GM12874 (cell line): ENCODE measurements at regions not wholly inside any gene's neighbourhood (a gene's known extent, or its start where the extent isn't known, plus 50 kb on each side); places are given as distances from the start of the nearest gene placed in this dataset.

Source experiments
- CTCF ChIP-seq: IDR thresholded peaks from 2 replicates; pipeline ENCODE4 v1.5.1; 2011; ENCODE audit warnings: low read depth, mild to moderate bottlenecking, control low read depth, low read length, moderate library complexity; ENCODE audit not compliant: insufficient read depth

DNA sequence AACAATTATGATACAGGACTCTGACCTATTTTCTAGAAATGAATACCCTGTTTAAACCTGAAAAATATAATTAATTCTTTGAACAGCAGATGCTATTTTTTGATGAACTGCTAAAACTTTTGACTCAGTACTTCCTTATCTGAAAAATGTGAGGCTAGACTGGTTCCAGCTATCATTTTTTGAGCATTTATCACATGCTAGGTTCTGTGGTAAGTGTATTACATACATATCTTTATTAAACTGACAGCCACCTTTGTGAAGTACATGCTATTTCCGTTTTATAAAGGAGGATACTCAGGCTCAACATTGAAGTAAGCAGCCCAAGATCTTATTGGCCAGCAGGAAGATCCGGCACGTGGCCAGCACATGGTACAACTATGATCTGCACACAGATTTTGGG is 459.8 kb upstream of the SEL1L start:
- no peak for TF ChIP-seq CTCF

GRCh38 chr14:82003426-82003825 is 469.8 kb upstream of the SEL1L start:
- no peak for TF ChIP-seq CTCF

- peak; percentile 53; the same call in 1 of the 2 replicates for TF ChIP-seq CTCF
Measured at GRCh38 chr14:82009076-82009475, 475.4 kb upstream of the SEL1L start.

DNA sequence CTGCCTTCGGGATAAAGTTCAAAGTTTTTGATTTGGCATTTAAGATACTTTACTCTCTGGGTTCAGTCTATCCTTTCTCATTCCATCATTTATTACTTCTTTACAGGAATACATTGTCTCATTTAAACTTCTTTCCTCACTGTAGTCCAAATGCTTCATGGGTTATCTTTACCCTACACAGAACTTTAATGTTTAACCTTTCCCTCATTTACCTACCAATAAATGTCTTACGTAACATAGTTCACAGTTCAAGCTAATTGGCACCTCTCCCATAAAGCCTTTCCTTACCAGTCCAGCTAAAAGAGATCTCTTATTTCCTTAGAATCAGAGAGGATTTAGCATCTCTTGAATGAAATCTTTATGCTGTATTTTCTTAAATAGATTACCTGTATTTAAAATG is 476.3 kb upstream of the SEL1L start:
- no peak for TF ChIP-seq CTCF

DNA sequence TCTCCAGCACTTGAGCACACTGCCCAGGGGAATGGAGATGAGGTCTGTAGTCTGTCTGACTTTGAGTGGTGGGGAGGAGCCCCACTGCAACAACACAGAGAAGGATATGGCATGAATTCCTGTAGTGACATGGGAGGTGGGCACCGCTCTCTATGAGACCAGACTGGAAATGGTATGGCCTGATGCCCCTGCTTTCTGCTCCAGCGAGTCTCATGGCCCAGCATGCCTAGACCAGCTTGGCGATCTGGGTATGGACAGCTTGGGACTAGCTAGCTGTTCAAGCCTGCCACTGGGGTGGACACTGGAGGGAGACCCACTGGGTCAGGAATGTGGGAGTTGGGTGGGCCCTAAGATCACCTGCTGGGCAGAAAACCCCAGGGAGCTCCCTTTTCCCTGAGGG is 477.8 kb upstream of the SEL1L start:
- no peak for TF ChIP-seq CTCF

DNA sequence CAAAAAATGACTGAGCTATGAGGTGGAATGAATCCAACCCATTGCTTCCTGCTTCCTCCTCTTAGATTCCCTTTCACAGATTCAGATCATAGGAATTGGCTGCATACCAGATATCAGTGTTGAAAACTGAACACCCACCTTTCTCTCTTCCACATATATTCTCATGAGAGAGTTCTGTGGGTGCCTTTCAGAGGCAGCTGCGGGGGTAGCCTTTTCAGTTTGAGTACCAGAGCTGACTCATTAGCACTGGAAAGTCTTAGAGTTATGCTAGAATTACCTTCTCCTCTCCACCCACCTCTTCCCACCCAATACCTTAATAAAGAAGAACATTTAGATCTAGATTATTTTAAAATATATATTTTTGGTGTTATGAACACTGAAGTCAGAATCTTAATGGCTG is 495.4 kb upstream of the SEL1L start:
- TF ChIP-seq CTCF = no peak

GRCh38 chr14:82035397-82035796 is 501.7 kb upstream of the SEL1L start:
- TF ChIP-seq CTCF = no peak

- no peak for TF ChIP-seq CTCF
Measured at GRCh38 chr14:82045339-82045738, 511.7 kb upstream of the SEL1L start.
